HG03045 (cell line): ENCODE measurements at regions not wholly inside any gene's neighbourhood (a gene's known extent, or its start where the extent isn't known, plus 50 kb on each side); places are given as distances from the start of the nearest gene placed in this dataset.

Experiments used
- ATAC-seq: cut with Tn5 transposase; IDR thresholded peaks from one replicate; pipeline ENCODE4 v1.9.1; 2021; ENCODE audit warnings: mild to moderate bottlenecking, moderate library complexity; ENCODE audit not compliant: unreplicated experiment

DNA sequence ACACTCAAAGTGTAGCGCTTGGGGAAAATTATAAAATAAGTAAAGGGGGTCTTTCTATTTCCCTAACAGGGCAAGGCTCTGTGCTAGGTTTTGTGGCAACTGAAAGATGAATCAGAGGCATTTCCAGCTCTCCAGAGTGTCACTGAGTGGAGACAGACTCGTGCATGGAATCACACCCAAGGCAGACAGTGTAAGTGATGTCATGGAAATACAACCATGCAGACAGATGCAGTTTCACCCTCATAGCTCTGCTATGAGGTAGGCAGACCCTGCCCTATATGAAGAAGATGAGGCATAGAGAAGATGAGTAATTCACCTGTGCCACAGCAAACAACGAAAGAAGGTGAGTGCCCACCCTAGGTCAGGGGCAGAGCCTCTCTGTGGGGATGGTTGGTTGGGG lies 57.2 kb upstream of the PITRM1 start:
- ATAC-seq: no peak

DNA sequence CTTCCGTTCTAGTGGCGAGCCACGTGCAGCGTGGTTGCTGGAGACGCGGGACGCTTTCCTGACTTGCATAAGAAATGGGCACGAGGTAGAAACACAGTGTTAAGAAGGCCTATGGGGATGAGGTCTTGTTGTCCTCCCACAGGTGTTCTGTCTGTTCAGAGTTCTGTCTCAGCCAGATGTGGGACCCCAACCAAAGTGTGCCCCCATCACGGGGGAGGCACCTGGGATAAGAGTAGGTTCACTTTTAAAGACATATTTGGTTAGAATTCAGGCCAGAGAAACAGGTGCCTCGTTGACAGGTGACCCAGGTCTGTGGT lies 56.0 kb upstream of the PITRM1 start:
- no peak for ATAC-seq

DNA sequence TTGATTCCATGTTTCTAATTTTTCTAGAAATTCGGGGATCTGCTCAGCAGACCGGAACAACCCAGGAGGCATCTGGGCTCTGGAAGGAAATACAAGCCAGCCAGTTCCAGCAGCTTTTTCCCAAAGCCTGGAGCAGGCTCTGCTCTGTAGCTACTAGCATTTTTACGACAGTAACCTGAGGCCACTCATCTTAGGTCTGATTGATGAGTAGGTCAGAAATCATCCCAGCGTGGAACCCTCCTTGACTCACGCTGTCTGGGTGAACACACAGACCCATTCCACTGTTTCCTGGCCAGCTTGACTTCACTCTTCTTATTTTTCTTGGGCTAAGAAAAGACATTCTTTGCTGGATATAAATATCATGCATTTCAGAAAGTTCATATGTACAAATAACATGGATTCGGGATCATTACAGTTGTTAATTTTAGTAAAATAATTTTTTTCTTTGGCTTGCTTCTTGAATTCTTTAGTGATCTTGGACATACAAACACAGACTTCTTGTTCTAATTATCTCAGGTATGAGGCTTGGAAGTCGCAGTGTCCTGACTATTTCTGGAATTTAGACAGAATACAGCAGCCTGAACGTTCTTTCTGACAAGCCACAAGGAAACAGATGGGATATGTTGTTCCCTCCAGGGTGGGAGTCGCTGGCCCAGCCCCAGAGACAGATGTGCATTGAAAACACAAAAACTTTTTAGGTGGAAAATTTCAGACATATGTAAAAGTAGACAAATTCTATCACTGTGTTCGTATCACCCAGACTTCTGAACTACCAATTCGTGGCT lies 54.6 kb upstream of the PITRM1 start:
- no peak for ATAC-seq

DNA sequence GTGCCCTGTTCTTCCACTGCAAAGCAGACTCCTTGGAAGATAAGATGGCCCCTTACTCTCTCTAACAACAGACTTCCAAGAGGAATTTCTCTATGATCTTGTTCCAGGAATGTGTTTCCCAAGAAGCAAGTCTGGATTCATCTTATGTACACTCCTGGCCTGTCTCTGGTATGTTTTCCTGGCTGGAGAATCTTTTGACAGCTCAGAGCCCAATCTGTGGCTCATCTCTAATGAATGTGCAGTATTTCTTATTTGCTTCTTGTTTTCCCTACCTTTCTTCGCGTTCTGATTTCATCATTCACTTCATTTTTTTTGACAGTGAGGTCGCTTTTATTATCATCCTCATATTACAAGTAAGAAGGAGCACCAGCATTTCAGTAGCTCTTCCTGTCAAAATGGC lies 53.0 kb upstream of the PITRM1 start:
- ATAC-seq: no peak

DNA sequence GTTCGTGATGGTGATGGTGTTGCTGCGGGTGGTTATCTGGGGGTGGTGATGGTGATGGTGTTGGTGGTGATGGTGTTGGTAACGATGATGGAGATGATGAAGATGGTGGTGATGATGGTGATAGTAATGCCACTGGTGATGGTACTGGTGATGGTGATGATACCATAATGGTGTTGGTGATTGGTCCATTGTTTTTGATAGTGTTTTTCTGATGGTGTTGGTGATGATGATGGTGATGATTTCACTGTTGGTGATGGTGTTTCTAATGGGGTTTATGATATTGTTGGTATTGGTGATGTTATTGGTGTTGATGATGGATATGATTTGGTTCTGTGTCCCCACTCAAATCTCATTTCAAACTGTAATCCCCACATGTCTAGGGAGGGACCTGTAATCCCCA lies 51.7 kb upstream of the PITRM1 start:
- no peak for ATAC-seq

DNA sequence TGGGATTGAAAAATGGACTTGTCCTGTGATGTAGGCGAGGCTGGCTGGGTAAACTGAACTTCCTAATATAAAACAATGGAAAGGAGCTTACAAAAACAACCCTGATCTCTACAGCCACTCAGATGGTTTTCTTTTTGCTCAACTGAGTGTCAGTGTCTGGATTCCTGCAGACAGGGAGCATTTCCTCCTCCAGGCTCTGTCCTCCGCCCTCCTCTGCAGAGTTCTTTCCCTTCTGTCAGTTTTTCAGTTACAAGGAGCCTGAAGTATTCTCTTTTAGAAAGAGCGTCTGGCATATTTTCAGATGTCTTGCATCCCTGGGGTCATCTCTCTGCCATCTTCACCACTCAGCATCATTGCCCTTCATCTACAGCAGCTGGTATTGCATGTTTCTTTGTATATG lies 50.0 kb upstream of the PITRM1 start:
- no peak for ATAC-seq
